DND-41 (cell line): ENCODE measurements at regions not wholly inside any gene's neighbourhood (a gene's known extent, or its start where the extent isn't known, plus 50 kb on each side); places are given as distances from the start of the nearest gene placed in this dataset.

Experiments used
- ATAC-seq: fragments of 200-7000 bp; cut with Tn5 transposase; 3 replicates; pipeline ENCODE4 v1.9.1; 2021; ENCODE audit warnings: low read depth; ENCODE audit not compliant: insufficient read depth
- DNase-seq: peaks from one replicate; pipeline ENCODE4 v3.0.0-alpha.2; 2020
- H2AFZ ChIP-seq: 2 replicates; pipeline ENCODE4 v1.6.0; 2012; ENCODE audit warnings: low read depth, low read length
- H3K27ac ChIP-seq: 2 replicates; pipeline ENCODE4 v1.5.1; 2012; ENCODE audit warnings: low read length, inconsistent platforms
- H3K27me3 ChIP-seq: fragments of 200-600 bp; sonication (generic); 2 replicates; pipeline ENCODE4 v1.6.0; 2012; ENCODE audit warnings: low read length, mild to moderate bottlenecking, inconsistent platforms; ENCODE audit not compliant: insufficient read depth, poor library complexity
- H3K36me3 ChIP-seq: 2 replicates; pipeline ENCODE4 v1.5.1; 2012; ENCODE audit warnings: low read length, inconsistent platforms; ENCODE audit not compliant: insufficient read depth
- H3K4me1 ChIP-seq: 2 replicates; pipeline ENCODE4 v1.5.1; 2012; ENCODE audit warnings: mild to moderate bottlenecking, low read length; ENCODE audit not compliant: insufficient read depth
- H3K4me2 ChIP-seq: 2 replicates; pipeline ENCODE4 v1.6.0; 2012; ENCODE audit warnings: mild to moderate bottlenecking, moderate library complexity, low read length, inconsistent platforms; ENCODE audit not compliant: insufficient read depth
- H3K4me3 ChIP-seq, 2 experiments: fragments of 200-600 bp in 1 of 2; shearing (Covaris generic) in 1 of 2; 2 replicates each; pipeline ENCODE4 v1.5.1; 2012 to 2016; ENCODE audit warnings: inconsistent platforms in 2 of 2, low read length in 2 of 2, mild to moderate bottlenecking in 2 of 2, low read depth in 1 of 2, moderate library complexity in 1 of 2
- H3K79me2 ChIP-seq: 2 replicates; pipeline ENCODE4 v1.6.0; 2012; ENCODE audit warnings: low read length, inconsistent platforms; ENCODE audit not compliant: insufficient read depth
- H3K9ac ChIP-seq: 2 replicates; pipeline ENCODE4 v1.6.0; 2012; ENCODE audit warnings: low read depth, mild to moderate bottlenecking, inconsistent platforms, low read length, moderate library complexity
- H3K9me3 ChIP-seq: 2 replicates; pipeline ENCODE4 v1.5.1; 2012; ENCODE audit warnings: low read length, moderate library complexity, mild to moderate bottlenecking, inconsistent platforms; ENCODE audit not compliant: insufficient read depth, severe bottlenecking
- H4K20me1 ChIP-seq: 2 replicates; pipeline ENCODE4 v1.6.0; 2012; ENCODE audit warnings: low read length; ENCODE audit not compliant: insufficient read depth
- EZH2 ChIP-seq: IDR thresholded peaks from 3 replicates; pipeline ENCODE4 v1.6.1; 2012; ENCODE audit warnings: borderline replicate concordance, low read depth, mild to moderate bottlenecking, moderate library complexity, low read length, inconsistent platforms; ENCODE audit not compliant: severe bottlenecking
- TF ChIP-seq, protein P1 (sequence below): IDR thresholded peaks from 2 replicates; pipeline ENCODE4 v1.5.1; 2012; ENCODE audit warnings: borderline replicate concordance, low read length, moderate library complexity, mild to moderate bottlenecking; ENCODE audit not compliant: poor library complexity, severe bottlenecking; ENCODE audit errors: extremely low read depth

DNA sequence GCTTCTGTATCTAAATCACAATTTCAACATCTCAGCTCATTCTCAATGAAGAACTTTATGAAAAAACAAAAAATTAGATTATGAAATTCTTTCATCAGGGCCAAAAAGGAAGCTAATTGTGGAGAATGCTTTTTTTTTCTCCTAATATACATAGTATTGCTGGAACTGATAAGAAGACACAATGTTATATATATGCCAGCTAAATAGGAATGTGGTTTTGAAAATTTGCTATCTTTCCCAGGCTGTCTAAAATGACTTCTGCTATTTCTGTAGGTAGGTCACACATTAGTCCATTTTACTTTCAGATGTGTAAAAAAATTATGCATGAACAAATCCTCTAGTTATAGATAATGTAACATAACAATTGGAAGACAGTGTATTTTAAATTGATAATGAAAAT lies 732.9 kb downstream of the RWDD3 start:
- Histone ChIP-seq H3K79me2 (no peaks in the 10 kb centered on the region), H3K4me2 (no peak overlapping the region), H4K20me1 (no peaks in the 10 kb centered on the region), H3K4me1 (no peaks in the 10 kb centered on the region), H3K27me3 (no peaks in the 10 kb centered on the region), H2AFZ (no peak overlapping the region), H3K4me3 (no peak overlapping the region), H3K9me3 (no peaks in the 10 kb centered on the region), H3K9ac (no peak overlapping the region), H3K27ac (no peak overlapping the region), H3K36me3 (no peaks in the 10 kb centered on the region)
- no peak for TF ChIP-seq EZH2
- TF ChIP-seq, protein P1, sequence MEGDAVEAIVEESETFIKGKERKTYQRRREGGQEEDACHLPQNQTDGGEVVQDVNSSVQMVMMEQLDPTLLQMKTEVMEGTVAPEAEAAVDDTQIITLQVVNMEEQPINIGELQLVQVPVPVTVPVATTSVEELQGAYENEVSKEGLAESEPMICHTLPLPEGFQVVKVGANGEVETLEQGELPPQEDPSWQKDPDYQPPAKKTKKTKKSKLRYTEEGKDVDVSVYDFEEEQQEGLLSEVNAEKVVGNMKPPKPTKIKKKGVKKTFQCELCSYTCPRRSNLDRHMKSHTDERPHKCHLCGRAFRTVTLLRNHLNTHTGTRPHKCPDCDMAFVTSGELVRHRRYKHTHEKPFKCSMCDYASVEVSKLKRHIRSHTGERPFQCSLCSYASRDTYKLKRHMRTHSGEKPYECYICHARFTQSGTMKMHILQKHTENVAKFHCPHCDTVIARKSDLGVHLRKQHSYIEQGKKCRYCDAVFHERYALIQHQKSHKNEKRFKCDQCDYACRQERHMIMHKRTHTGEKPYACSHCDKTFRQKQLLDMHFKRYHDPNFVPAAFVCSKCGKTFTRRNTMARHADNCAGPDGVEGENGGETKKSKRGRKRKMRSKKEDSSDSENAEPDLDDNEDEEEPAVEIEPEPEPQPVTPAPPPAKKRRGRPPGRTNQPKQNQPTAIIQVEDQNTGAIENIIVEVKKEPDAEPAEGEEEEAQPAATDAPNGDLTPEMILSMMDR = no peak
- DNase-seq (no peak), ATAC-seq (no peak)

DNA sequence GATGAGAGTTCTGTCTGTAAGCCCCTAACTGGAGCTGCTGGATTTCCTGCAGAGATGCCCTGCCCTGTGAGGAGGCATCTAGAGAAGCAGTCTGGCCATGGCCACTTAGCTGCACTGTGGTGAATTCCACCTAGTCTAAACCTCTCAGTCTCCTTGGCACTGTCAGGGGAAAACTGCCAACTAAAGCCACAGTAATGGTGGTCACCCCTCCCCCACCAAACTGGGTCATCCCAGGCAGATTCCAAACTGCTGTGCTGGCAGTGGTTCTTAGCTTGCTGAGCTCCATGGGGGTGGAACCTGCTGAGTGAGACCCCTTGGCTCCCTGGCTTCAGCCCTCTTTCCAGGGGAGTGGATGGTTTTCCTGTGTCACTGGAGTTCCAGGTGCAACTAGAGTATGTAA lies 740.6 kb downstream of the RWDD3 start:
- H3K27ac ChIP-seq = no peak overlapping the region
- H3K27me3 ChIP-seq = no peaks in the 10 kb centered on the region
- no peak overlapping the region for H3K4me2 ChIP-seq
- no peak for ATAC-seq
- DNase-seq = no peak
- no peaks in the 10 kb centered on the region for H3K79me2 ChIP-seq
- H3K4me1 ChIP-seq = no peaks in the 10 kb centered on the region
- no peak overlapping the region for H3K9ac ChIP-seq
- no peaks in the 10 kb centered on the region for H3K9me3 ChIP-seq
- no peak overlapping the region for H2AFZ ChIP-seq
- H3K4me3 ChIP-seq = no peak overlapping the region
- H4K20me1 ChIP-seq = no peaks in the 10 kb centered on the region
- no peak for TF ChIP-seq EZH2
- H3K36me3 ChIP-seq = no peaks in the 10 kb centered on the region

DNA sequence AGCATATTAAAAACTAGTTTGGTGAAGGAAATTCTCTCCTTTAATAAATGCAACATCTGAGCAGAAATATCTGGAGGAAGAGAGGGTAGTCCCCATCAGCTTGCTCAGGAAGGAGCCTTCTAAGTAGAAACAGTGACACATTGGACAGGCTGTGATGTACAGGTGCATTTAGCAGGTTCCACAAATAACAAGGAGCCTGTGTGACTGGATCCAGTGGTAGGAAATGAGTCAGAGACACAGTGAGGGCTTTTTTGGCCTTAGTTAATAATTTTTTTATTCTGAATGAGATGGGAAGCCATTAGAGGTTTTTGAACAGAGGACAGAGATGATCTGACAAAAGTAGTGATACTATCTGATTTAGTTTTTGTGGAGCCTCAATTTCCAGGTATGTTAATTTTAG lies 738.9 kb upstream of the PTBP2 start:
- H3K4me3 ChIP-seq = no peak overlapping the region
- TF ChIP-seq, protein P1 = no peak
- no peak for TF ChIP-seq EZH2
- no peaks in the 10 kb centered on the region for H3K36me3 ChIP-seq
- H3K27me3 ChIP-seq = no peaks in the 10 kb centered on the region
- ATAC-seq (no peak), DNase-seq (no peak)
- no peak overlapping the region for H3K27ac ChIP-seq
- no peak overlapping the region for H3K9ac ChIP-seq
- no peaks in the 10 kb centered on the region for H3K4me1 ChIP-seq
- H4K20me1 ChIP-seq = no peaks in the 10 kb centered on the region
- no peak overlapping the region for H3K4me2 ChIP-seq
- H3K9me3 ChIP-seq = no peaks in the 10 kb centered on the region
- H2AFZ ChIP-seq = no peak overlapping the region
- H3K79me2 ChIP-seq = no peaks in the 10 kb centered on the region

DNA sequence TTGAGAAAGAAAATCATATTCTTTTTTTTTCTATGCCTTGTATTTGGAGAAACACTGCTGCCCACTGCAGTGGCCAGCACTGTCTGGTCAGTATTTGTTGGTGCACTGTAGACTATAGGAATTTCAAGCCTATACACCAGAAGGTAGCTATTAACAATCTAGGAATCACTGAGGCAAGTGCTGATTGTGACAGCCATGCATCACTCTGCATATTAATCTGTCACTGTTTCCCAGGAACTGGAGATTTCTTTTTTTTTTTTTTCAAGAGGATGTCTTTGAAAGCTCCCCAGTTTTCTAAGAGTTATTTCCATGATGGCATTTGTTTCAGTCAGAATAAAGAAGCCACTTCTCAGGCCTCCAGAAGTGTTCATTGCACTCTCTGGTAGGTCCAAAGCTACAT lies 737.8 kb upstream of the PTBP2 start:
- Histone ChIP-seq H3K27me3 (no peaks in the 10 kb centered on the region), H3K4me2 (no peak overlapping the region), H2AFZ (no peak overlapping the region), H3K27ac (no peak overlapping the region), H3K9me3 (no peaks in the 10 kb centered on the region), H3K4me1 (no peaks in the 10 kb centered on the region), H3K79me2 (no peaks in the 10 kb centered on the region), H3K36me3 (no peaks in the 10 kb centered on the region), H3K9ac (no peak overlapping the region), H3K4me3 (no peak overlapping the region), H4K20me1 (no peaks in the 10 kb centered on the region)
- ATAC-seq (no peak), DNase-seq (no peak)
- TF ChIP-seq, protein P1 = no peak
- TF ChIP-seq EZH2 = no peak
